Loucy (cell line): ENCODE measurements at regions not wholly inside any gene's neighbourhood (a gene's known extent, or its start where the extent isn't known, plus 50 kb on each side); places are given as distances from the start of the nearest gene placed in this dataset.

Experiments used
- H2AFZ ChIP-seq: fragments of 200-600 bp; sonication (generic); 2 replicates; pipeline ENCODE4 v1.6.0; 2016; ENCODE audit warnings: antibody characterized with exemption, mild to moderate bottlenecking, low read length, moderate library complexity
- H3F3A ChIP-seq: fragments of 200-600 bp; 2 replicates; pipeline ENCODE4 v1.6.0; 2016; ENCODE audit warnings: antibody characterized with exemption, low read depth, mild to moderate bottlenecking
- H3K27me3 ChIP-seq: fragments of 200-600 bp; sonication (generic); 2 replicates; pipeline ENCODE4 v1.6.1; 2014; ENCODE audit warnings: low read length, mild to moderate bottlenecking; ENCODE audit not compliant: insufficient read depth, poor library complexity, severe bottlenecking
- H3K36me3 ChIP-seq: fragments of 200-600 bp; sonication (generic); 2 replicates; pipeline ENCODE4 v1.6.1; 2016; ENCODE audit warnings: low read length; ENCODE audit not compliant: insufficient read depth
- H3K4me1 ChIP-seq: fragments of 200-600 bp; sonication (generic); 2 replicates; pipeline ENCODE4 v1.5.1; 2014; ENCODE audit warnings: low read length, mild to moderate bottlenecking; ENCODE audit not compliant: insufficient read depth, poor library complexity, severe bottlenecking
- H3K4me2 ChIP-seq: fragments of 200-600 bp; sonication (generic); 2 replicates; pipeline ENCODE4 v1.6.0; 2014; ENCODE audit warnings: antibody characterized with exemption, low read length, low read depth, mild to moderate bottlenecking; ENCODE audit not compliant: poor library complexity, severe bottlenecking
- H3K4me3 ChIP-seq: fragments of 200-600 bp; sonication (generic); 2 replicates; pipeline ENCODE4 v1.5.1; 2014; ENCODE audit warnings: low read length, mild to moderate bottlenecking, mixed read lengths; ENCODE audit not compliant: poor library complexity, severe bottlenecking
- H3K79me2 ChIP-seq: fragments of 200-600 bp; sonication (generic); 2 replicates; pipeline ENCODE4 v1.6.1; 2014; ENCODE audit warnings: low read length; ENCODE audit not compliant: insufficient read depth
- H3K9ac ChIP-seq: fragments of 200-600 bp; sonication (generic); 2 replicates; pipeline ENCODE4 v1.6.0; 2014; ENCODE audit warnings: mild to moderate bottlenecking, low read depth, low read length, moderate library complexity; ENCODE audit not compliant: poor library complexity, severe bottlenecking
- H3K9me2 ChIP-seq: fragments of 200-600 bp; sonication (generic); replicated peaks from 2 replicates; pipeline ENCODE4 v1.6.1; 2016; ENCODE audit warnings: low read depth, low read length, mixed read lengths
- H3K9me3 ChIP-seq: fragments of 200-600 bp; sonication (generic); 2 replicates; pipeline ENCODE4 v1.6.1; 2014; ENCODE audit warnings: mild to moderate bottlenecking, antibody characterized with exemption, low read length, low read depth; ENCODE audit not compliant: insufficient read depth
- H4K20me1 ChIP-seq: fragments of 200-600 bp; sonication (generic); 2 replicates; pipeline ENCODE4 v1.6.0; 2014; ENCODE audit warnings: antibody characterized with exemption, low read length, mild to moderate bottlenecking; ENCODE audit not compliant: insufficient read depth, poor library complexity, severe bottlenecking
- EZH2phosphoT487 ChIP-seq: fragments of 200-600 bp; IDR thresholded peaks from 2 replicates; pipeline ENCODE4 v1.6.1; 2018; ENCODE audit warnings: antibody characterized with exemption, mild to moderate bottlenecking, moderate library complexity, borderline replicate concordance
- TF ChIP-seq, protein P1 (sequence below): fragments of 200-600 bp; sonication (generic); conservative IDR thresholded peaks from 2 replicates; pipeline ENCODE4 v1.5.1; 2014; ENCODE audit warnings: mild to moderate bottlenecking, antibody characterized with exemption, low read length

DNA sequence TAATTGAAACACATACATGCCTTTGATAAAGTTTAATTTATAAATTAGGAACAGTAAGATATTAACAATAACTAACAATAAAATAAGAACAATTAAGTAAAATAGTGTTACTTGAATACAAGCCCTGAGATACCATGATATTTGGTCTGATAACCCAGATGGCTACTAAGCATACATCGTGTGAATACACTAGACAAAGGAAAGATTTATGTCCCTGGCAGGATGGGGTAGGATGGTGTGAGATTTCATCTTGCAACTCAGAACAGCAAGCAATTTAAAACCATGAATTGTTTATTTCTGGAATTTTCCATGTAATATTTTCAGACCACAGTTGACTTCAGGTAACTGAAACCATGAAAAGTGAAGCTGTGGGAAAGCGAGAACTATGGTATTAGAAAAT is 169.5 kb downstream of the DIPK2A start:
- H3K9ac ChIP-seq, result no peak overlapping the region
- no peaks in the 10 kb centered on the region for H3K79me2 ChIP-seq
- no peaks in the 10 kb centered on the region for H4K20me1 ChIP-seq
- no peaks in the 10 kb centered on the region for H3K4me1 ChIP-seq
- TF ChIP-seq EZH2phosphoT487, result no peak
- TF ChIP-seq, protein P1, sequence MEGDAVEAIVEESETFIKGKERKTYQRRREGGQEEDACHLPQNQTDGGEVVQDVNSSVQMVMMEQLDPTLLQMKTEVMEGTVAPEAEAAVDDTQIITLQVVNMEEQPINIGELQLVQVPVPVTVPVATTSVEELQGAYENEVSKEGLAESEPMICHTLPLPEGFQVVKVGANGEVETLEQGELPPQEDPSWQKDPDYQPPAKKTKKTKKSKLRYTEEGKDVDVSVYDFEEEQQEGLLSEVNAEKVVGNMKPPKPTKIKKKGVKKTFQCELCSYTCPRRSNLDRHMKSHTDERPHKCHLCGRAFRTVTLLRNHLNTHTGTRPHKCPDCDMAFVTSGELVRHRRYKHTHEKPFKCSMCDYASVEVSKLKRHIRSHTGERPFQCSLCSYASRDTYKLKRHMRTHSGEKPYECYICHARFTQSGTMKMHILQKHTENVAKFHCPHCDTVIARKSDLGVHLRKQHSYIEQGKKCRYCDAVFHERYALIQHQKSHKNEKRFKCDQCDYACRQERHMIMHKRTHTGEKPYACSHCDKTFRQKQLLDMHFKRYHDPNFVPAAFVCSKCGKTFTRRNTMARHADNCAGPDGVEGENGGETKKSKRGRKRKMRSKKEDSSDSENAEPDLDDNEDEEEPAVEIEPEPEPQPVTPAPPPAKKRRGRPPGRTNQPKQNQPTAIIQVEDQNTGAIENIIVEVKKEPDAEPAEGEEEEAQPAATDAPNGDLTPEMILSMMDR, result no peak
- no peak overlapping the region for H3K4me3 ChIP-seq
- H3K36me3 ChIP-seq, result no peaks in the 10 kb centered on the region
- no peaks in the 10 kb centered on the region for H3K9me3 ChIP-seq
- no peaks in the 10 kb centered on the region for H3K9me2 ChIP-seq
- H2AFZ ChIP-seq, result no peak overlapping the region
- H3F3A ChIP-seq, result no peaks in the 10 kb centered on the region
- no peak overlapping the region for H3K4me2 ChIP-seq
- H3K27me3 ChIP-seq, result no peaks in the 10 kb centered on the region

GRCh38 chr3:144141496-144141895 is 169.9 kb downstream of the DIPK2A start:
- Histone ChIP-seq H3F3A (no peaks in the 10 kb centered on the region), H3K36me3 (no peaks in the 10 kb centered on the region), H3K4me2 (no peak overlapping the region), H3K9me3 (no peaks in the 10 kb centered on the region), H2AFZ (no peak overlapping the region), H3K9ac (no peak overlapping the region), H3K79me2 (no peaks in the 10 kb centered on the region), H3K9me2 (no peaks in the 10 kb centered on the region), H3K4me3 (no peak overlapping the region), H3K27me3 (no peaks in the 10 kb centered on the region), H3K4me1 (no peaks in the 10 kb centered on the region), H4K20me1 (no peaks in the 10 kb centered on the region)
- TF ChIP-seq EZH2phosphoT487, result no peak
- TF ChIP-seq, protein P1, result no peak

- H3K36me3 ChIP-seq, result no peaks in the 10 kb centered on the region
- H3K4me2 ChIP-seq, result no peak overlapping the region
- H3K9me3 ChIP-seq, result no peaks in the 10 kb centered on the region
- TF ChIP-seq, protein P1, result no peak
- no peak for TF ChIP-seq EZH2phosphoT487
- no peak overlapping the region for H3K4me3 ChIP-seq
- no peaks in the 10 kb centered on the region for H3K27me3 ChIP-seq
- no peak overlapping the region for H3K9ac ChIP-seq
- H3F3A ChIP-seq, result no peaks in the 10 kb centered on the region
- no peaks in the 10 kb centered on the region for H3K9me2 ChIP-seq
- H3K4me1 ChIP-seq, result no peaks in the 10 kb centered on the region
- H2AFZ ChIP-seq, result no peak overlapping the region
- no peaks in the 10 kb centered on the region for H3K79me2 ChIP-seq
- H4K20me1 ChIP-seq, result no peaks in the 10 kb centered on the region
Observed at GRCh38 chr3:144142151-144142840, 170.7 kb downstream of the DIPK2A start.
